Tibial nerve (tissue), 3 donors: ENCODE measurements at regions not wholly inside any gene's neighbourhood (a gene's known extent, or its start where the extent isn't known, plus 50 kb on each side); places are given as distances from the start of the nearest gene placed in this dataset.

Experiments
- CTCF ChIP-seq, 5 experiments: fragments of 200-600 bp in 3 of 5; fragments of 450-650 bp in 2 of 5; sonication (generic) in 3 of 5; IDR thresholded peaks; one replicate each; pipeline ENCODE4 v1.5.1; 2016 to 2019; ENCODE audit warnings: antibody characterized with exemption in 5 of 5, mild to moderate bottlenecking in 3 of 5, moderate library complexity in 2 of 5
- POLR2A ChIP-seq, 2 donors: fragments of 450-650 bp; IDR thresholded peaks; one replicate each; pipeline ENCODE4 v1.6.1; 2017; ENCODE audit warnings: antibody characterized with exemption in 2 of 2, mild to moderate bottlenecking in 2 of 2, moderate library complexity in 2 of 2

GRCh38 chr11:37988031-37988430 lies 1390.0 kb upstream of the RAG2 start:
- TF ChIP-seq POLR2A (IDR thresholded peaks at IDR 0.05): no peak
- no peak for TF ChIP-seq CTCF (IDR thresholded peaks at IDR 0.05)
